ENCODE measurements at regions not wholly inside any gene's neighbourhood (a gene's known extent, or its start where the extent isn't known, plus 50 kb on each side); places are given as distances from the start of the nearest gene placed in this dataset.
"Not testable (repeated sequence)": the region's sequence is repeated elsewhere in the genome, so short reads cannot be mapped to it uniquely, and the experiment has no call there.

GRCh38 chr9:95783426-95783975, 92.0 kb upstream of the ERCC6L2 start:
- DNase-seq: no peak

GRCh38 chr9:95780751-95781150, 94.7 kb upstream of the ERCC6L2 start:
- DNase-seq: no peak

DNA sequence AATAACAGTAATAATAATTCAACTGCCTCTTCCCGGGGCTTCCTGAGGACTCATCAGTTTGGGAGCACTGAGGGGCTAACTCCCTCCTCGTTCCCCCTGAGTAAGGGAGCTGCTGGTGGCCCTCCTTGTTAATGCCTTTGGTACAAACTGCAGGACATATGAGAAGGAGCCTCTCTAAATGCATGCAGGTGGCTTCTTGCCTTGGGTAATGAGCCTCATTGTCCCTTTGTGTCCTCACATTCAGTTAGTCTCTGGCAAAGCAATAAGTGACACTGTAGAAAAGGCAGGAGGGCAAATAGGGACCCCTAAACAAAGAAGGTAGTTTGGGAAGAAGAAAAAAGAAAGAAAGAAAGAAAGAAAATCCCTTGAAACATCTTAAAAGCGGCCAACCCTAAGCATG, 95.4 kb upstream of the ERCC6L2 start:
- no peak for DNase-seq

DNA sequence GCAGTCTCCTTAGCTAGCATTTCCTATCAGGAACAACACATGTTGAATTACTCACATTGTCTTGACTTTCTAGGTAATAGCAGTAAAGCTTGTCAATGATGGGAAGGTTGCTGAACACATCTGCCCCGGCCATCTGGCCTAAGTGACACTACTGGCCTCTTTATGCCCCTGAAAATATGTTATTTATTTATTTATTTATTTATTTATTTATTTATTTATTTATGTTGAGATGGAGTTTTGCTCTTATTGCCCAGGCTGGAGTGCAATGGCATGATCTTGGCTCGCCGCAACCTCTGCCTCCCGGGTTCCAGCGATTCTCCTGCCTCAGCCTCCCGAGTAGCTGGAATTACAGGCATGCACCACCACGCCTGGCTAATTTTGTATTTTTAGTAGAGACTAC, 95.9 kb upstream of the ERCC6L2 start:
- not testable (repeated sequence) for DNase-seq

- no peak for DNase-seq
These were observed 96.5 kb upstream of the ERCC6L2 start for GRCh38 chr9:95778957-95779356.

DNA sequence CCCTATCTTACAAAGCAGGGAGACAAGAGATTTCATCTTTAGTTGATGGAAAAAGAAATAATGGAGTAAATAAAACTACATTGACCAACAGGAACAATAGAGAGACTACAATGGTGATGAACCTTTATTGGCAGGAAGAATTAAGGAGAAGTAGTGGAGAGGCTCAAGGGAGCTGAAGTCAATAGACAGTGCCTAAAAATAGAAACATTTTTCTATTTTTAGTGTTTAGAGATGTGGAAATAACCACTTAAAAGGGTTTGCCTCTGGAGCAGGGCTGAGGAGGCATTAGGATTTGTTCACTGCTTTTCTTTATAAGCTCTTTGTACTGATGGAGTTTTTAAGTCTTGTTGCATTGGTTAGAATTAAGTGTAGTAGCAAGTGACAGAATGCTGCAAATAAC, 98.4 kb upstream of the ERCC6L2 start:
- no peak for DNase-seq

- no peak for DNase-seq
These were observed 99.3 kb upstream of the ERCC6L2 start for GRCh38 chr9:95776176-95776575.

GRCh38 chr9:95775191-95775590, 100.3 kb upstream of the ERCC6L2 start:
- no peak for DNase-seq

DNA sequence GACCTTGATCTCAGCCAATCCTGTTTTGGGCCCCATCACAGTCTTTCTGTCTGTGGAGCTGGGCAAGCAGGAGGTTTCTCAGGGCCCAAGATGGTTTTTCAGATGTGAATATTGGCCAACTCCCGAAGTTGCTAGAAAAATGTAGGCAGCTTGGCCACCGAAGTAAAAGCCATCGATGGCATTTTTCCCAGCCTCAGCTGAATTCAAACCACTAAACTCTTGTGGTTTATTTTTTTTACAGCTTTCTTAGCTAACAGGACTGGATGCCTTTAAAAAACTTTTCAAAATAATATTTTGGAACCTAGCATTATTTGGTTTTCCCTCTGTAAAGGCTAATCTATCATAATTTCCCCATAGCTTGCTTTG, 102.5 kb upstream of the ERCC6L2 start:
- no peak for DNase-seq

DNA sequence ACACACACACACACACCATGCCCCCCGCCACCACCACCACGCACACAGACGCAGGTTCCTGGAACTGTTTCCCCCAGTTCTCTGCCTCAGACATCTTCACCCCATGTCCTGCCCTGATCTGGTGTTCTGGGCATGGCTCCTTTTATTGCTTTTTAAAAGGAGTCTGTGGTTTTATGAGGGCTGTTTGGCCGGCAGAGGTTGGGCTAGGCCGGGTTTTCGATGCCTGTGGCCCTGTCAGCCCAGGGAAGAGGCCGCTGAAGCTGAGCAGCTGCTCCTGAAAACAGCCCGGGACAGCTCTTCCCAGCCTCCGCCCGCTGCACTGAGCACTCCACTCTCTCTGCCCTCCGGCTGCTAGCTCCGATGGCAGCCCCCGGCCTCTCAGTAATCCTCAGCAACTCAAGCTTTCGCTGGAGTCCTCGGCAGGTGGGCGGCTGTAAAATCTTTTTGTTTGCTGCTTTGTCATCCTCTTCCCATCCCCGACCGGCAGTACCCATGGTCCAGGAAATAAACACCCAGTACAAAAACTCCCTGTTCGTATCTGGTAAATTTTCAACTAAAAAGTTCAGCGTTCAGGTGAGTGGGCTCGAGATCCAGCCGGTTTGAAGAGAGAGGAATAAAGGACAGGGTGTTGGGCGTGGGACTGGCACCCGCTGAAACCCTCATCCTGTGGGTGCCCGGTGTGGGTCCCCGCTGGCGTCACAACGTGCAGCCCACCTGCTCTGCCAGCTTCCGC, 103.0 kb upstream of the ERCC6L2 start:
- no peak for DNase-seq

DNA sequence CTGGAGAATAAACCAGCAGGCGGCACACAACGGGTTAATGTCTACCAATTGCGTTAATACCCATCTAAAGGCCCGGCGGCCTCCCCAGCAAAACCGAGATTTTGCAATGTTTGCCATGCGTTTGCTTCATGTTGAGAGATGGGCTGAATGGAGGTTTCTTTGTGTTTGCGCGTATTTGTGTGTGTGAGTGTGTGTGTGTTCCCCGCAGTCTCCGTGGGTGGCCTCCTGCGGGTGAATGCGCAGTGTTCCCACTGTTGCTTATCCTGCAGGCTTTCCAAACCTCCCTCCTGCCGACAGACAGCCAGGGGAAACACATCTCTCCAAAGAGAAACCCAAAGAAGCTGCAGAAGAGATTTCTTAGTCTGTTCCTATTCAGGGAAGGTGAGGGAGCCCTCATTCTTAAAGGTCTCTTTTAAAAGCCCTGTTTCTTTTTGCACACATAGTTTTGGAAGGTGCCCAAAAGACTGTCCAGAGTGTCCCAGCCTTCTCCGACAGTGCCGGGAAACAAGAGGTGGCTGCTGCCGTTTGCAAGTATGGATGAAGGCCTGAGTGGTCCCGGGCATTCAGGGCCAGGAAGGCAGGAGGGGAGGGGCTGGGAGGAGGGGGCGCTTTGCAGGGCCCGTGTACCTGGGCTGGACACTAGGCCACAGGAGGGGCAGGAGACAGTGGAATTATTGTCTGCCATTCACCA, 103.8 kb upstream of the ERCC6L2 start:
- DNase-seq: no peak

- no peak for DNase-seq
These were observed 104.8 kb upstream of the ERCC6L2 start for GRCh38 chr9:95770653-95771131.

- DNase-seq: no peak
These were observed 105.5 kb upstream of the ERCC6L2 start for GRCh38 chr9:95769909-95770433.

DNA sequence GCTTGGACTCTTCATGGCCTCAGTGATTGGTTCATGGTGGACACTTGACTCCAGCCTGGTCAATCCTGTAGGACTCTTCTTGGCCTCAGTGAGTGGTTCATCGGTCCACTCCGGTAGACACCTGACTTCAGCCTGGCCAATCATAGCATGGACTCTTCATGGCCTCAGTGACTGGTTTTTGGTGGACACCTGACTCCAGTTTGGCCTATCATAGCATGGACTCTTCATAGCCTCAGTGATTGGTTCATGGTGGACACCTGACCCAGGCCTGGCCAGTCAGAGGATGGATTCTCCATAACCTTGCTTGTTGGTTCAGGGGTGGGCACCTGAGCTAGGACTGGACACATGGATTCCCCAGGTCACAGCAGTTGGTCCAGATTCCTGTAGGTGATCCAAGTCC, 106.0 kb upstream of the ERCC6L2 start:
- no peak for DNase-seq

- DNase-seq: no peak
These were observed 108.6 kb upstream of the ERCC6L2 start for GRCh38 chr9:95766906-95767305.

DNA sequence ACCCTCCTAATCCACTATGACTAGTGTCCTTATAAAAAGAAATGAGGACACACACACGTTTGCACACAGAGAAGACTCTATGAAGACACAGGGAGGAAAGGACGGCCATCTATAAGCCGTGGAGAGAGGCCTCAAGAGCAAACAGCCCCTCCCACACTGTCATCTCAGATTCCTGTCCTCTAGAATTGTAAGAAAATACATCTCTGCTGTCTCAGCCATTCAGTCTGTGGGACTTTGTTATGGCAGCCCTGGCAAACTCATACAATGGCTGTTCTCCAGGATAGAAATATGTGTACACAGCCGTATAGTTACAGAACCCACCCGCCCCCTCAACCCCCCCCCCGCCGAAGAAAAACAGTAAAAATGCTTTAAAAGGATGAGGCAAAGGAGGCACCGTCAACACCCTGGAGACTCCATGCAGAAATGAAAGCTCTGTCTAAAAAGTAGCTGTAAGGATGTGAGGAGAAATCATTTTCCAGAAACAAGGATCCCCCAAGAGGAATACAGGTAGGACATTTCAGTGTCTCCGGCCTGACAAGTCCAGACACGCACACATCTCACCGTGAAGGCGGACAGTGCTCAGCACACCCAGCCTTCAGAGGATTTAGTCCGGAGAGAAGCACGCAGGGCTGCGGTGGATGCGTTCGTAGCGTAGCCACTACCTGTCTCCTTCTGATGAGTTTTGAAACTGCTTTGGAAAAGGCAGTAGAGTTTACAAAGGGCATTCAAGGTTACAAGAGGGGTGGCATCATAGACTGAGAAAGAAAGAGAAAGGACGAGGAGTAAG, 110.8 kb upstream of the ERCC6L2 start:
- no peak for DNase-seq

DNA sequence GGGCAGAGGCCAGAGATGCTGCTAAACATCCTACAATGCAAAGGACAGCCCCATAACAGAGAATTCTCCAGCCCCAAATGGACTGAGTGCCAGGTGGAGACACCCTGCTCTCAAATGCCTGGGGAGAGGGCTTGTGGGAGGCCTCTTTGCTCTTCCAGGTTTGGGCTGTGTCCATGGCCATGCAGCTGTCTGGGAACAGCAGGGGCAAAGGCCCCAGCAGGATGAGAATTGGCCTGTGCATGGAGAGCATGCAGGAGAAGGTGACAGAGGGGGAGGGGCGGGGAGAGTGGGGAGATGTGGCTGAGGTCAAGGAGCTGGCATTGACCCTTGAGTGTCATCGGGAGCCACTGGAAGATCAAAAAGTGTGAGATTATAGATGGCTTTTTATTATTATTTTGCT, 111.5 kb upstream of the ERCC6L2 start:
- no peak for DNase-seq

DNA sequence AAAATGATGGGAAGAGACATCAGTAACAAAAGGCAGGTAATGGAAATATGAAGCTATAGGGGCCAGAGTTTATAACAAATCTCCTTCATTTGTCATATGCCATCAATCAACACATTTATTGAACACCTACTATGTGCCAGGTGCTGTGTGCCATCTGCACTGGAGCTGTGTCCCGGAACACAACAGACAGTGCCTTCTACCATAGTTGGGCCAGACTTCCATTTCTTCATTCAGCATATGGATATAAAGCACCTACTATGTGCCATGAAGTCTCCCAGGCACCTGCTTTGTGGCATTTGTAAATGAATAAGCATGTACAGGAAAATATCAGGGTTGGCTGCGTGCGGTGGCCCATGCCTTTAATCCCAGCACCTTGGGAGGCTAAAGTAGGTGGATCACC, 112.5 kb upstream of the ERCC6L2 start:
- no peak for DNase-seq

DNA sequence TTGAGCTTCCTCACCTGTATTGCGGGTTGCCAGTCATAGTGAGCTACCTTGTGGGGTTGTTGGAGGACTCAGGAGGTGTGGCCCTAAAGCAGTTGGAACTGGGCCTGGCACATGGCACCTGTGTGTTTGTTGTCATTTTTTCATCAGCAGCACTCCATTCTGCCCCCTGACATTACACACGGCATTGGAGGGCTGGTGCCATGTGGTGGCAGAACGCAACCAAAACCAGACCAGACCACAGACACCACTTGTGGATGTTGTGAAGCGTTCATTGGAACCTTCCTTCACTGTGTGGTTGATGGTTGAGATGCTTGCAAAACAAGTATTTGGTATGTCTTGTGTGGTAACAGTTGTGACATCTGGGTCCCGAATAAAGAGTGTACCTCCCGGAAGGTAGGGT, 113.2 kb upstream of the ERCC6L2 start:
- no peak for DNase-seq

- DNase-seq: no peak
These were observed 114.7 kb upstream of the ERCC6L2 start for GRCh38 chr9:95760791-95761190.

DNA sequence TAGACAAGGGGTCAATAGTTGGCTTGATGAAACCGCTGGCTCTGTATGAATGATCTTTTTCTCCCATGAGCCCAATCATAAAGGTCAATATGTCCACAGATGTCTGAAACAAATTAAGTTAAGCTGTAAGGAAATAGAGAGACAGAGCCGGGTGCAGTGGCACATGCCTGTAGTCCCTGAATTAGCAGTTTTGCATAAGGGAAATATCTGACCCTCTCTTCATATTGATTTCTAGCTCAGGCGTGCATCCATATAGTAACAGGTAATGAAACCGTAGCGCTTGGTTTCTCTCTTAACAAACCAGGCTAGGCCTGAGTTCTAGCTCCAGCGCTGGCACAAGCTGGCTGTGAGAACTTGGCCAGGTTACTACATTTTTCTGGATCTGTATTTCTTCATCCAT, 118.1 kb upstream of the ERCC6L2 start:
- DNase-seq: no peak

DNA sequence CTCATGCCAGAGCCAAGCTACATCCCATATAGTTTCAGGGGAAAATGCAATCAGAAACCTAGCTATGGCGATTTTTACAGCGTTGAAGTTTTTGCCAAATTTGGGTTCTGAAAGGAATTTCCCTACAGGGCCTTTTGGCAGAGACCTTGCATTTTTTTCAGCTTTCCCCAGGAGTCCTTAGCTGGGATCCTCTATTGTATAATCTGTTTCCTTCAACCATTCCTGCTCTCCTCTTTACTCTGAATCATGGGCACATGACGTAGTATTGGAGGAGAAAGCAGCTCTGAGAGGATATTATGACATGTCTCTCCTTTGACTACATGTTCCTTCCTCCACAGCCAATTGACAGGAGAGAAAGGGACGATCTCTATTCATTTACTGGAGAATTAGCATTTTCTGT, 118.5 kb upstream of the ERCC6L2 start:
- DNase-seq: no peak

DNA sequence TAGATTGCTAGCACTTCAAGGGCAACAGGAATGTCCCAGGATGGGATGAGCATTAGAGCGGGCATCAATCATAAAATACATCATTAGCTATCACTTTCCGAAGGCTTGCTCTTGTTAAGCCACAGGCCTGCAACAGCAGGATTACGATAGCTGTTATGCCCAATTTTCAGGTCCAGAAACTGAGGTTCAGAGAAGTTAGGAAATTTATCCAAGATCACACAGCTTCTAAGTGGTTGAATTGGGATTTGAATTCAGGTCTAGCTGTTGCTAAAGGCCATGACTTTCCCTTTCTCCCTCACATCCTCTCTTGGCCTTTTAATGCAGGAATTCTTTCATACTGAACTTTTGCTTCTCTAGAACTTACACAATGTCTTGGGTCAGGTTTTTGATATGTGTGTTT, 119.4 kb upstream of the ERCC6L2 start:
- no peak for DNase-seq

DNA sequence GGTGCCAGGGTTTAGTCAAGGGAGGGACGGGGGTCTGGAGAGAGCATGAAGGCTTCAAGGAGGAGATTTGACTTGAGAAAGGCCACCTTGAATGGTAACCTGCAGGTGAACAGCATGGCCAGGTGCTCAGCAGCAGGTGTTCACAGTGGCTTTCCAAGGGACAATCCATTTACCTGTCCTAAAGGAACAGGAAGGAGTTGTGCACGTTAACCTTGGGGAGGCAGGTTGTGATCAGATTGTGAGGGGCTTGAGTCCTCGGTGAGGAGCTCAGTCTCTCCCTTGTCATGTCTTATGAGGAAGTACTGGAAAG, 120.1 kb upstream of the ERCC6L2 start:
- no peak for DNase-seq

All from activated naive CD4-positive, alpha-beta T cell (primary cell).